ENCODE measurements at regions not wholly inside any gene's neighbourhood (a gene's known extent, or its start where the extent isn't known, plus 50 kb on each side); places are given as distances from the start of the nearest gene placed in this dataset.

DNA sequence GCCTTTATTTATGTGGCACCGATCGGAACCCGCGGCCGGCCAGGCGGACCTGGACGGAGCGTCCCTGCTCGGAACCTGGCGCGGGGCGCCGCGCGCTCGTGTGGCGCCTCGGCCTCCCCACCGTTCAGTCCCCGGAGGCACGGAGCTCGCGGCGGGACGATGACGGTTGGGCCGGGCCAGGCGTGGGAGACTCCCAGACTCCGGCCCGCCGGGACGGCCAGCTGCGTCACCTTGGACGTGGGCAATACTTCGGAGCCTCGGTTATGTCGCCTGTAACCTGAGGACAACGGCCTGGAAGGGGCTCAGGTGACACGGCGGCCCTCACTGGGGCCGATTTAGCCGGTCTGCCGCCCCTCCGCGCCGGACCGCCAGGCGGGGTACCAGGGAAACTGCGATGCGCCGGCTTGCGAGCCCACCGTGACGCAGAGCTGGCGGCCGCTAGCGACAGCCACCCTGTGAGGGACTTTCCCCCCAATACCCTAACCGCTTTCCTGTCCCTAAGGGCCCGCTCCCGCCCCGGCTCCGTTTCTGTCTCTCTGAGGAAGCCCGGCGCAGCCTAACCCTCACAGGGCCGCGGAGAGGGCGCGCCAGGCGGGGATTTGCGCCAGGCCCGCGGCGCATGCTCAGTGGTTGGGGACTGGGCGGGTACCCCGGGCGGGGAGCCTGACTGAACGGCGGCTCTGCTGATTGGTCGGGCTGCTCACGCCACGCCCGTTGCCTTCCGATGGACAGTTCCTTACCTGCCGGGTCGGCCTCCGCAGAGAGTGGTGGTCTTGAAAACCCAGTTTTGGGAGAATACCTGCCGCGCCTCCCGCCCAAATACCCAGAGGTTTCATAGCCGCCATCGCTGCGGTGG, 109.5 kb upstream of the DOCK9 start:
- Histone ChIP-seq H3K36me3 (replicated peaks in 1 of 2; ENCODE audit: control insufficient read depth in 1 of 2, insufficient read depth in 2 of 2, low read length in 2 of 2) (no peaks in the 10 kb centered on the region), H3K27ac (ENCODE audit: extremely low read length, insufficient read depth, low read length) (no peak overlapping the region), H3K79me2 (ENCODE audit: insufficient read depth, low read length) (no peaks in the 10 kb centered on the region), H3K4me3 (replicated peaks in 1 of 3; ENCODE audit: insufficient read depth in 1 of 3, low read depth in 2 of 3, low read length in 3 of 3) (peak overlapping the region; percentile 54 to 77 (median 58)), H3K4me2 (ENCODE audit: low read depth, low read length) (peak overlapping the region; percentile 92), H2AFZ (ENCODE audit: low read length) (peak overlapping the region; percentile 93), H3K27me3 (ENCODE audit: control insufficient read depth in 1 of 2, insufficient read depth in 2 of 2, low read length in 2 of 2) (peaks cover 1 to 39% of the 10 kb centered on the region in 2 experiments; a peak in 4 of 5 replicates), H3K9me3 (ENCODE audit: low read length) (no peaks in the 10 kb centered on the region), H3K4me1 (ENCODE audit: insufficient read depth, low read length) (peaks cover 7% of the 10 kb centered on the region), H4K20me1 (ENCODE audit: insufficient read depth, low read length) (no peaks in the 10 kb centered on the region), H3K9ac (ENCODE audit: insufficient read depth, low read depth, low read length) (peak overlapping the region; percentile 20; the same call in 1 of the 2 replicates)
- in situ Hi-C loops (cut with HindIII; ENCODE audit: extremely low pct_ligation_motif_present, low pct_unique_long_range_greater_than_20kb): no loop called here
- DNase-seq (ENCODE audit: low spot score) (peak; percentile 59), ATAC-seq (peak; percentile 94), FAIRE-seq (no peak)
- no TSS peak for BruUV-seq (replicated peaks)
- intact Hi-C loops (cut with micrococcal nuclease; ENCODE audit: unreplicated experiment): no loop called here
- CTCF ChIA-PET (ENCODE audit: low intra/inter-chr PET ratio, low total read pairs): no interaction called here
- WGBS (ENCODE audit: low lambda C conversion rate): 4% methylated on average over 11 of the region's 92 CpGs
- POLR2A ChIA-PET: no interaction called here
- TF ChIP-seq ZIK1 (CRISPR knock-in tag; IDR thresholded peaks at IDR 0.05; ENCODE audit: borderline replicate concordance, low read depth) (no peak; the same call in 1 of the 2 replicates), ZNF263 (CRISPR knock-in tag; IDR thresholded peaks at IDR 0.05) (0 out of 2 replicates have a peak, but pooled peaks have one; percentile 25), MYC (CRISPR knock-in tag; IDR thresholded peaks at IDR 0.05; ENCODE audit: borderline replicate concordance) (no peak; the same call in 1 of the 2 replicates), ZBTB38 (CRISPR knock-in tag; IDR thresholded peaks at IDR 0.05) (peak; percentile 33; the same call in 1 of the 2 replicates), GLI4 (CRISPR knock-in tag; IDR thresholded peaks at IDR 0.05; ENCODE audit: borderline replicate concordance) (0 out of 2 replicates have a peak, but pooled peaks have one; percentile 44), CBX2 (IDR thresholded peaks at IDR 0.05; ENCODE audit: low read depth, low read length) (0 out of 2 replicates have a peak, but pooled peaks have one; percentile 45), CBX2 (CRISPR knock-in tag; IDR thresholded peaks at IDR 0.05; ENCODE audit: low read depth) (no peak), SPEN (CRISPR knock-in tag; IDR thresholded peaks at IDR 0.05; ENCODE audit: low read depth) (peak; percentile 33; the same call in 1 of the 2 replicates), NFKB2 (CRISPR knock-in tag; IDR thresholded peaks at IDR 0.05; ENCODE audit: borderline replicate concordance) (peak; percentile 40; the same call in 1 of the 2 replicates), HNRNPLL (IDR thresholded peaks at IDR 0.05; ENCODE audit: low read depth, low read length, poor library complexity, severe bottlenecking) (peak; percentile 98), ZNF333 (CRISPR knock-in tag; IDR thresholded peaks at IDR 0.05; ENCODE audit: borderline replicate concordance) (0 out of 2 replicates have a peak, but pooled peaks have one; percentile 19), CAMTA2 (CRISPR knock-in tag; IDR thresholded peaks at IDR 0.05; ENCODE audit: borderline replicate concordance) (0 out of 2 replicates have a peak, but pooled peaks have one; percentile 52)
- TF ChIP-seq, protein P1, sequence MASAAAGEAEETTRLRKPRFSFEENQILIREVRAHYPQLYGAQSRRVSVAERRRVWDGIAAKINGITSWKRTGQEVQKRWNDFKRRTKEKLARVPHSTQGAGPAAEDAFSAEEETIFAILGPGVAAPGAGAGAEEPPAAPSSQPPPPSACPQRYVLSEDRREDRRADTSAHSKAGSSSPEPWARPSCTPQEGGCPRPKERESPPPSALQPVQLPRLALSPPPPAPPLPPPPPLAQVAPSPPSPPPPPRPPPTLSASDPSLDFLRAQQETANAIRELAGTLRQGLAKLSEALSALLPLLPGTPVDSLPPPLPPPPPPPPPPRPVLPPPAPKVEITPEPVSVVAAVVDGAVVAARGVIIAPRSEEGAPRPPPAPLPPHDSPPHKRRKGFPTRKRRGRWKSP (CRISPR knock-in tag; IDR thresholded peaks at IDR 0.05): peak; percentile 99
- TF ChIP-seq, protein P2, sequence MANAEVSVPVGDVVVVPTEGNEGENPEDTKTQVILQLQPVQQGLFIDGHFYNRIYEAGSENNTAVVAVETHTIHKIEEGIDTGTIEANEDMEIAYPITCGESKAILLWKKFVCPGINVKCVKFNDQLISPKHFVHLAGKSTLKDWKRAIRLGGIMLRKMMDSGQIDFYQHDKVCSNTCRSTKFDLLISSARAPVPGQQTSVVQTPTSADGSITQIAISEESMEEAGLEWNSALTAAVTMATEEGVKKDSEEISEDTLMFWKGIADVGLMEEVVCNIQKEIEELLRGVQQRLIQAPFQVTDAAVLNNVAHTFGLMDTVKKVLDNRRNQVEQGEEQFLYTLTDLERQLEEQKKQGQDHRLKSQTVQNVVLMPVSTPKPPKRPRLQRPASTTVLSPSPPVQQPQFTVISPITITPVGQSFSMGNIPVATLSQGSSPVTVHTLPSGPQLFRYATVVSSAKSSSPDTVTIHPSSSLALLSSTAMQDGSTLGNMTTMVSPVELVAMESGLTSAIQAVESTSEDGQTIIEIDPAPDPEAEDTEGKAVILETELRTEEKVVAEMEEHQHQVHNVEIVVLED (CRISPR knock-in tag; IDR thresholded peaks at IDR 0.05; ENCODE audit: borderline replicate concordance): 0 out of 2 replicates have a peak, but pooled peaks have one; percentile 35
- TF ChIP-seq, protein P3, sequence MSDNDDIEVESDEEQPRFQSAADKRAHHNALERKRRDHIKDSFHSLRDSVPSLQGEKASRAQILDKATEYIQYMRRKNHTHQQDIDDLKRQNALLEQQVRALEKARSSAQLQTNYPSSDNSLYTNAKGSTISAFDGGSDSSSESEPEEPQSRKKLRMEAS (IDR thresholded peaks at IDR 0.05): peak; percentile 43; the same call in 1 of the 2 replicates
- TF ChIP-seq, protein P4, sequence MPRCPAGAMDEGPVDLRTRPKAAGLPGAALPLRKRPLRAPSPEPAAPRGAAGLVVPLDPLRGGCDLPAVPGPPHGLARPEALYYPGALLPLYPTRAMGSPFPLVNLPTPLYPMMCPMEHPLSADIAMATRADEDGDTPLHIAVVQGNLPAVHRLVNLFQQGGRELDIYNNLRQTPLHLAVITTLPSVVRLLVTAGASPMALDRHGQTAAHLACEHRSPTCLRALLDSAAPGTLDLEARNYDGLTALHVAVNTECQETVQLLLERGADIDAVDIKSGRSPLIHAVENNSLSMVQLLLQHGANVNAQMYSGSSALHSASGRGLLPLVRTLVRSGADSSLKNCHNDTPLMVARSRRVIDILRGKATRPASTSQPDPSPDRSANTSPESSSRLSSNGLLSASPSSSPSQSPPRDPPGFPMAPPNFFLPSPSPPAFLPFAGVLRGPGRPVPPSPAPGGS (CRISPR knock-in tag; IDR thresholded peaks at IDR 0.05): no peak
- TF ChIP-seq, protein P5, sequence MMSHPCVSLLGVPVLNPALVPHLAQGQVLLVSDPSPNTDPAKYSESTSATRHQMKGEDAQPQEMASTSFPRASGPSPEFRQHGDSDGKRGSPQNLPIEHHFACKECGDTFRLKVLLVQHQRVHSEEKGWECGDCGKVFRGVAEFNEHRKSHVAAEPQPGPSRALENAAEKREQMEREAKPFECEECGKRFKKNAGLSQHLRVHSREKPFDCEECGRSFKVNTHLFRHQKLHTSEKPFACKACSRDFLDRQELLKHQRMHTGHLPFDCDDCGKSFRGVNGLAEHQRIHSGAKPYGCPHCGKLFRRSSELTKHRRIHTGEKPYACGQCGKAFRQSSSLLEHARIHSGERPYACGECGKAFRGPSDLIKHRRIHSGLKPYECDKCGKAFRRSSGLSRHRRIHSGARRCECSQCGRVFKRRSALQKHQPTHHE (CRISPR knock-in tag; IDR thresholded peaks at IDR 0.05; ENCODE audit: borderline replicate concordance): 0 out of 2 replicates have a peak, but pooled peaks have one; percentile 17

Data from HepG2 (cell line).